Fibroblast of lung (primary cell): ENCODE measurements at regions not wholly inside any gene's neighbourhood (a gene's known extent, or its start where the extent isn't known, plus 50 kb on each side); places are given as distances from the start of the nearest gene placed in this dataset.
"Not testable (repeated sequence)": the region's sequence is repeated elsewhere in the genome, so short reads cannot be mapped to it uniquely, and the experiment has no call there.

Experiments
- DNase-seq, 2 donors: peaks; one replicate each; pipeline versions ENCODE4 v3.0.0 to v3.0.0-alpha.2; 2010; ENCODE audit warnings: low read depth in 2 of 2
- H2AFZ ChIP-seq: 2 replicates; pipeline ENCODE4 v1.5.1; 2012; ENCODE audit warnings: low read length, control low read depth, inconsistent platforms
- H3K27ac ChIP-seq: 2 replicates; pipeline ENCODE4 v1.5.1; 2011; ENCODE audit warnings: low read length, control low read depth; ENCODE audit not compliant: insufficient read depth
- H3K27me3 ChIP-seq: 2 replicates; pipeline ENCODE4 v1.5.1; 2011; ENCODE audit warnings: mild to moderate bottlenecking, low read length; ENCODE audit not compliant: control insufficient read depth, insufficient read depth
- H3K36me3 ChIP-seq: 2 replicates; pipeline ENCODE4 v1.5.1; 2011; ENCODE audit warnings: low read length; ENCODE audit not compliant: control insufficient read depth, insufficient read depth
- H3K4me1 ChIP-seq: 2 replicates; pipeline ENCODE4 v1.5.1; 2011; ENCODE audit warnings: low read length; ENCODE audit not compliant: control insufficient read depth, insufficient read depth; ENCODE audit errors: extremely low read depth
- H3K4me2 ChIP-seq: 2 replicates; pipeline ENCODE4 v1.5.1; 2011; ENCODE audit warnings: low read length, control low read depth; ENCODE audit not compliant: insufficient read depth; ENCODE audit errors: extremely low read depth
- H3K4me3 ChIP-seq, 4 experiments: fragments of 200-600 bp in 1 of 4; sonication (generic) in 1 of 4; replicated peaks in 1 of 4; 2 replicates each; pipeline ENCODE4 v1.5.1; 2011 to 2016; ENCODE audit warnings: low read length in 4 of 4, low read depth in 3 of 4, mild to moderate bottlenecking in 3 of 4, control low read depth in 2 of 4, inconsistent platforms in 1 of 4, mixed read lengths in 1 of 4; ENCODE audit not compliant: insufficient read depth in 1 of 4; ENCODE audit errors: control extremely low read depth in 1 of 4
- H3K79me2 ChIP-seq: 2 replicates; pipeline ENCODE4 v1.5.1; 2012; ENCODE audit warnings: mild to moderate bottlenecking, low read length, inconsistent platforms; ENCODE audit not compliant: control insufficient read depth, insufficient read depth
- H3K9ac ChIP-seq: 2 replicates; pipeline ENCODE4 v1.5.1; 2011; ENCODE audit warnings: mild to moderate bottlenecking, low read length, control low read depth; ENCODE audit not compliant: insufficient read depth
- H3K9me3 ChIP-seq: 2 replicates; pipeline ENCODE4 v1.5.1; 2012; ENCODE audit warnings: low read depth, low read length; ENCODE audit not compliant: control insufficient read depth, insufficient read depth
- H4K20me1 ChIP-seq: 2 replicates; pipeline ENCODE4 v1.5.1; 2011; ENCODE audit warnings: low read length; ENCODE audit not compliant: control insufficient read depth, insufficient read depth; ENCODE audit errors: extremely low read depth
- CTCF ChIP-seq, 2 donors: IDR thresholded peaks in 1 of 2; conservative IDR thresholded peaks in 1 of 2; 1 replicate in 1 of 2; 2 replicates in 1 of 2; pipeline ENCODE4 v1.5.1; 2011 to 2012; ENCODE audit warnings: low read length in 2 of 2, control low read depth in 1 of 2, inconsistent platforms in 1 of 2, low read depth in 1 of 2, mild to moderate bottlenecking in 1 of 2
- EZH2 ChIP-seq: IDR thresholded peaks from 2 replicates; pipeline ENCODE4 v1.5.1; 2012; ENCODE audit warnings: low read length, control low read depth, mild to moderate bottlenecking; ENCODE audit errors: missing control alignments

- H3K9ac ChIP-seq: no peak overlapping the region
- DNase-seq: peak; percentile 78 to 89
- no peaks in the 10 kb centered on the region for H3K4me1 ChIP-seq
- no peaks in the 10 kb centered on the region for H3K36me3 ChIP-seq
- no peak overlapping the region for H3K27ac ChIP-seq
- H3K4me2 ChIP-seq: no peak overlapping the region
- no peaks in the 10 kb centered on the region for H3K9me3 ChIP-seq
- peak overlapping the region in 1 of 4 experiments; percentile 11 for H3K4me3 ChIP-seq
- H3K27me3 ChIP-seq: no peaks in the 10 kb centered on the region
- no peaks in the 10 kb centered on the region for H4K20me1 ChIP-seq
- H3K79me2 ChIP-seq: no peaks in the 10 kb centered on the region
- no peak overlapping the region for H2AFZ ChIP-seq
- TF ChIP-seq EZH2 (no peak), CTCF (conservative IDR thresholded peaks at IDR 0.05 in 1 of 2, IDR thresholded peaks at IDR 0.05 in 1 of 2; ENCODE audit: low read depth in 1 of 2, low read length in 2 of 2) (no peak)
Measured at GRCh38 chr12:9364224-9365176, 156.3 kb upstream of the PZP start.

- Histone ChIP-seq H3K4me1 (no peaks in the 10 kb centered on the region), H3K27me3 (no peaks in the 10 kb centered on the region), H4K20me1 (no peaks in the 10 kb centered on the region), H3K27ac (no peak overlapping the region), H3K9me3 (no peaks in the 10 kb centered on the region), H3K9ac (no peak overlapping the region), H3K4me3 (no peak overlapping the region), H3K36me3 (no peaks in the 10 kb centered on the region), H3K79me2 (no peaks in the 10 kb centered on the region), H2AFZ (no peak overlapping the region), H3K4me2 (no peak overlapping the region)
- no peak for DNase-seq
- no peak for TF ChIP-seq EZH2
- TF ChIP-seq CTCF (conservative IDR thresholded peaks at IDR 0.05 in 1 of 2, IDR thresholded peaks at IDR 0.05 in 1 of 2; ENCODE audit: low read depth in 1 of 2, low read length in 2 of 2): no peak
Measured at GRCh38 chr12:9363145-9363544, 154.9 kb upstream of the PZP start.

GRCh38 chr12:9361879-9362326, 153.7 kb upstream of the PZP start:
- no peak for DNase-seq
- no peak overlapping the region for H3K27ac ChIP-seq
- no peaks in the 10 kb centered on the region for H3K36me3 ChIP-seq
- H3K79me2 ChIP-seq: no peaks in the 10 kb centered on the region
- no peak overlapping the region for H3K4me2 ChIP-seq
- H3K4me1 ChIP-seq: no peaks in the 10 kb centered on the region
- no peak overlapping the region for H2AFZ ChIP-seq
- TF ChIP-seq CTCF (conservative IDR thresholded peaks at IDR 0.05 in 1 of 2, IDR thresholded peaks at IDR 0.05 in 1 of 2; ENCODE audit: low read depth in 1 of 2, low read length in 2 of 2) (no peak), EZH2 (no peak)
- H3K27me3 ChIP-seq: no peaks in the 10 kb centered on the region
- no peak overlapping the region for H3K9ac ChIP-seq
- no peaks in the 10 kb centered on the region for H4K20me1 ChIP-seq
- no peaks in the 10 kb centered on the region for H3K9me3 ChIP-seq
- no peak overlapping the region for H3K4me3 ChIP-seq

GRCh38 chr12:9354009-9354754, 146.0 kb upstream of the PZP start:
- not testable (repeated sequence) for H3K27ac ChIP-seq

More at GRCh38 chr12:9354009-9354754, 146.0 kb upstream of the PZP start:
- DNase-seq, H3K9ac ChIP-seq, H3K4me2 ChIP-seq, H3K27me3 ChIP-seq, H3K4me3 ChIP-seq, H3K9me3 ChIP-seq, H3K79me2 ChIP-seq, H3K36me3 ChIP-seq, H2AFZ ChIP-seq, H3K4me1 ChIP-seq, H4K20me1 ChIP-seq: not testable (repeated sequence)
